Esophagus muscularis mucosa (tissue), 4 donors: ENCODE measurements at regions not wholly inside any gene's neighbourhood (a gene's known extent, or its start where the extent isn't known, plus 50 kb on each side); places are given as distances from the start of the nearest gene placed in this dataset.
A peak's percentile ranks its signal among the peaks of the same experiment; 100 is the strongest.

Experiments used
- DNase-seq: peaks from one replicate; pipeline ENCODE4 v3.0.0-alpha.2; 2017; ENCODE audit errors: extremely low spot score
- H3K27ac ChIP-seq, 4 donors: fragments of 200-600 bp; sonication (generic); replicated peaks in 1 of 4; 1 replicate in 3 of 4; 2 replicates in 1 of 4; pipeline ENCODE4 v1.5.1; 2016 to 2019; ENCODE audit warnings: mild to moderate bottlenecking in 1 of 4
- H3K27me3 ChIP-seq, 4 donors: fragments of 200-600 bp; sonication (generic); one replicate each; pipeline versions ENCODE4 v1.5.1 to v1.6.0; 2016 to 2019
- H3K36me3 ChIP-seq, 4 donors: fragments of 200-600 bp; sonication (generic); one replicate each; pipeline ENCODE4 v1.5.1; 2016 to 2019
- H3K4me1 ChIP-seq, 4 donors: fragments of 200-600 bp; sonication (generic); one replicate each; pipeline ENCODE4 v1.5.1; 2016 to 2019
- H3K4me3 ChIP-seq, 4 donors: fragments of 200-600 bp; sonication (generic); 1 replicate in 2 of 4; 2 replicates in 2 of 4; pipeline ENCODE4 v1.5.1; 2016 to 2019; ENCODE audit warnings: mild to moderate bottlenecking in 4 of 4, moderate library complexity in 1 of 4
- H3K9me3 ChIP-seq, 4 donors: fragments of 200-600 bp; sonication (generic); 1 replicate in 3 of 4; 2 replicates in 1 of 4; pipeline ENCODE4 v1.5.1; 2016 to 2019
- EP300 ChIP-seq: sonication (generic); formaldehyde crosslinking; IDR thresholded peaks from one replicate; pipeline ENCODE4 v1.6.1; 2017; ENCODE audit warnings: antibody characterized with exemption
- POLR2A ChIP-seq: fragments of 450-650 bp; IDR thresholded peaks from one replicate; pipeline ENCODE4 v1.6.1; 2017; ENCODE audit warnings: antibody characterized with exemption, moderate library complexity, mild to moderate bottlenecking, low read depth
- POLR2AphosphoS5 ChIP-seq, 2 donors: sonication (generic); formaldehyde crosslinking; IDR thresholded peaks; one replicate each; pipeline ENCODE4 v1.6.1; 2017; ENCODE audit warnings: antibody characterized with exemption in 2 of 2
- WGBS: methylation state at CpG from one replicate; pipeline ENCODE4 v1.1.5; 2018; 5-methylcytosine and 5-hydroxymethylcytosine counted together
- intact Hi-C: fragments of 100-400 bp; cut with DNase I; formaldehyde crosslinking; loops from one replicate; pipeline ENCODE4 v1.15.1; 2023
- small RNA-seq, 3 donors: library from RNA; depleted of rRNA; stranded (forward); fragments of <200 nt; gene quantifications; one replicate each; pipeline ENCODE3, GENCODE V24; 2016

- Histone ChIP-seq H3K4me1 (peaks cover 0 to 52% (median 46%) of the 10 kb centered on the region in 4 donors), H3K27me3 (no peaks in the 10 kb centered on the region)
These were observed 50.2 kb upstream of the PICALM start for GRCh38 chr11:86119077-86119476.

More at GRCh38 chr11:86119077-86119476, 50.2 kb upstream of the PICALM start:
- H3K9me3 ChIP-seq: no peaks in the 10 kb centered on the region
- intact Hi-C loops: loop anchor here (1.0 kb wide), 1 partner anchor 32 kb away; no protein-coding TSS in a partner anchor
- no peak for DNase-seq
- H3K27ac ChIP-seq: peak overlapping the region; percentile 36 to 68 (median 48)
- no peak overlapping the region for H3K4me3 ChIP-seq
- no peaks in the 10 kb centered on the region for H3K36me3 ChIP-seq
- 33% methylated on average over 3 of the region's 3 CpGs for WGBS
- TF ChIP-seq POLR2A: no peak
- peak; percentile 19 to 77 for TF ChIP-seq POLR2AphosphoS5 (IDR thresholded peaks at IDR 0.05)
- TF ChIP-seq EP300: no peak

Small RNAs in the stretch of these regions (small RNA-seq; reads per million reads assigned to genes)
- gene RNU6-560P: 0 reads per million in 3 donors
